ENCODE measurements at regions not wholly inside any gene's neighbourhood (a gene's known extent, or its start where the extent isn't known, plus 50 kb on each side); places are given as distances from the start of the nearest gene placed in this dataset.
A peak's percentile ranks its signal among the peaks of the same experiment; 100 is the strongest.

- DNase-seq (ENCODE audit: low read depth), result no peak
- H3K4me3 ChIP-seq (replicated peaks; ENCODE audit: low read depth, low read length), result no peak overlapping the region
- TF ChIP-seq, protein P1, sequence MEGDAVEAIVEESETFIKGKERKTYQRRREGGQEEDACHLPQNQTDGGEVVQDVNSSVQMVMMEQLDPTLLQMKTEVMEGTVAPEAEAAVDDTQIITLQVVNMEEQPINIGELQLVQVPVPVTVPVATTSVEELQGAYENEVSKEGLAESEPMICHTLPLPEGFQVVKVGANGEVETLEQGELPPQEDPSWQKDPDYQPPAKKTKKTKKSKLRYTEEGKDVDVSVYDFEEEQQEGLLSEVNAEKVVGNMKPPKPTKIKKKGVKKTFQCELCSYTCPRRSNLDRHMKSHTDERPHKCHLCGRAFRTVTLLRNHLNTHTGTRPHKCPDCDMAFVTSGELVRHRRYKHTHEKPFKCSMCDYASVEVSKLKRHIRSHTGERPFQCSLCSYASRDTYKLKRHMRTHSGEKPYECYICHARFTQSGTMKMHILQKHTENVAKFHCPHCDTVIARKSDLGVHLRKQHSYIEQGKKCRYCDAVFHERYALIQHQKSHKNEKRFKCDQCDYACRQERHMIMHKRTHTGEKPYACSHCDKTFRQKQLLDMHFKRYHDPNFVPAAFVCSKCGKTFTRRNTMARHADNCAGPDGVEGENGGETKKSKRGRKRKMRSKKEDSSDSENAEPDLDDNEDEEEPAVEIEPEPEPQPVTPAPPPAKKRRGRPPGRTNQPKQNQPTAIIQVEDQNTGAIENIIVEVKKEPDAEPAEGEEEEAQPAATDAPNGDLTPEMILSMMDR (IDR thresholded peaks at IDR 0.05; ENCODE audit: low read length, missing control alignments), result no peak
Measured at GRCh38 chr16:22618842-22619241, 108.2 kb downstream of the NPIPB5 start.

DNA sequence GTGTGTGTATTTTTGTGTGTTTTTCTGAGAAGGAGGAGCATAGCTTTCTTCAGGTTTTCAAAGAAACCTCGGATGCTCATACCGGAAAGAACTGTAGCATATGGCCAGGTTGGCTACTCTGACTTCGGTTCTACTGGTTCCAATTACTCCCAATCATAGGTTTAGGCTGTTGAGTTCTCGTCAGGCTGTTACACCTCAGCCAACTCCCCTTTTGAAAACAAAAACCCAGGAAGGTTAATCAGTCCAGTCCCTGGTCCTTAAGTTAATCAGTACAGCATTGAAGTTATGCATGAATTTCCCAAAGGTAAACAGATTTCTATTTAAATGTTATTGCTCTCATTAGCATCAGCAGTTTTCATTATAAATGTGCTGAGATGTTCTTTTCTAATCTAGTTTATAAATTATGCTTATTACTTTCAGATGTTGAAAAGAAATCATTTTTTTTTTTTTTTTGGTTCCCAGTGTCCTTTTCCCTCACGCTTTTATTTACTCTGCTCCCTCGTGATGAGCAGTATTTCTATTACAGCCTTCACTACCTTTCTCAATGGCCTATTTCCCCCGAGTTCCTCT lies 111.0 kb downstream of the NPIPB5 start:
- no peak overlapping the region for H3K4me3 ChIP-seq (replicated peaks; ENCODE audit: low read depth, low read length)
- TF ChIP-seq, protein P1 (IDR thresholded peaks at IDR 0.05; ENCODE audit: low read length, missing control alignments), result no peak
- DNase-seq (ENCODE audit: low read depth), result no peak

GRCh38 chr16:22622703-22623102 lies 112.0 kb downstream of the NPIPB5 start:
- TF ChIP-seq, protein P1 (IDR thresholded peaks at IDR 0.05; ENCODE audit: low read length, missing control alignments), result no peak
- H3K4me3 ChIP-seq (replicated peaks; ENCODE audit: low read depth, low read length), result no peak overlapping the region
- DNase-seq (ENCODE audit: low read depth), result no peak

DNA sequence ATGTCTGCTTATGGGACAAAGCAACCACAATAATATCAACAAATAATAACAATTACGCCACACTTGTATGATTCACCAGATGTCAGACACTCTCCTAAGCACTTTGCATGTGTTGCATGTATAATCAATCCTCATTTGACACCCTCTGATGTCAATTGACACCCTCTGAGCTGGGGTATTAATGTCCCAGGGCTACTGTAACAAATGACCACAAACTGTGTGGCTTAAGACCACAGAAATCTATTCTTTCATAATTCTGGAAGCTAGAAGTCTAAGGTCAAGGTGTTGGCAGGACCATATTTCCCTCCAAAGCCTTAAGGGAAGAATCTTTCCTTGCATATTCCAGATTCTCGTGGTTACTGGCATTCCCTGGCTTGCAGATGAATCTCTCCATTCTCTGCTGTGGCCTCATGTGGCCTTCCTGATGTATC lies 112.7 kb downstream of the NPIPB5 start:
- H3K4me3 ChIP-seq (replicated peaks; ENCODE audit: low read depth, low read length), result no peak overlapping the region
- TF ChIP-seq, protein P1 (IDR thresholded peaks at IDR 0.05; ENCODE audit: low read length, missing control alignments), result no peak
- peak; percentile 35 for DNase-seq (ENCODE audit: low read depth)

DNA sequence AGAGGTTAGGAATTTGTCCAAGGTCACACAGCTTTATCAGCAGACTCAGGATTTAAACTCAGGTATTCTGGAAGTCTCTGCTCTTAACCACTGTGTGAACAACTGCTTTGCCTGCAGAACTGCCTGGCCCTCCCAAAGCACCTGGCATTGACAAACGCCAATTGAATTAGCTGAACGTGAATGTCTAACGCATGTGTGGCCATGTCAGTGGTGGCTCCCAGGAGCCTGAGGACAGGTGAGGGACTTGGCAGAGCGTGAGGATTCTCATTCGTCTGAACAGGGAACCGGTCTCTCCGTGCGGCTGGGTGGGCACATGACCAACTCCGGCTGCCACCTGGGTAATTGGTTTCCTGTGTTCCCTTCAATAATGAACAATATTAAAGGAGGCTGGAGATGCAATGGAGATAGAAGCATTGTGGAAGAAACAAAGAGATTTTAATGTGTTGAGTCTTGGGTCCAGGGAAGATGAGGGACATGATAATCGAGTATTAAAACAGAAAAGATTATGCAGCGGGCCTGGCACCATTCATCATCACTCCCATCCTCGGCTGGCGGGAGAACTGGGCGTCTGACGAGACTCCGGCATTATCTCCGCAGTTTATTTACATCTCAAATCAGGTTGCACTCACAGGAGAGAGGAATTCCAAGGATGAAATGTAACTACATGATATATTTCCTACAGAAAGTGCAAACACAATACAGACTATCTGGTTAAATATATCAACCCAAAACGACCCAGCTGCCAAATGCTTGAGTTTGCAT lies 113.5 kb downstream of the NPIPB5 start:
- DNase-seq (ENCODE audit: low read depth), result no peak
- H3K4me3 ChIP-seq (replicated peaks; ENCODE audit: low read depth, low read length), result no peak overlapping the region
- TF ChIP-seq, protein P1 (IDR thresholded peaks at IDR 0.05; ENCODE audit: low read length, missing control alignments), result no peak

- no peak for DNase-seq (ENCODE audit: low read depth)
- H3K4me3 ChIP-seq (replicated peaks; ENCODE audit: low read depth, low read length), result no peak overlapping the region
- TF ChIP-seq, protein P1 (IDR thresholded peaks at IDR 0.05; ENCODE audit: low read length, missing control alignments), result no peak
Measured at GRCh38 chr16:22624800-22625533, 114.3 kb downstream of the NPIPB5 start.

All from fibroblast of pulmonary artery (primary cell).